Hepatocyte (in vitro differentiated cells): ENCODE measurements at regions not wholly inside any gene's neighbourhood (a gene's known extent, or its start where the extent isn't known, plus 50 kb on each side); places are given as distances from the start of the nearest gene placed in this dataset.

Source experiments
- DNase-seq: peaks from one replicate; pipeline ENCODE4 v3.0.0-alpha.2; 2016; ENCODE audit warnings: low spot score
- H2AFZ ChIP-seq: fragments of 200-600 bp; sonication (generic); 2 replicates; pipeline ENCODE4 v1.6.0; 2016; ENCODE audit warnings: antibody characterized with exemption, mild to moderate bottlenecking
- H3K27ac ChIP-seq: fragments of 200-600 bp; sonication (generic); 2 replicates; pipeline ENCODE4 v1.5.1; 2016; ENCODE audit warnings: mild to moderate bottlenecking
- H3K27me3 ChIP-seq: fragments of 200-600 bp; sonication (generic); 2 replicates; pipeline ENCODE4 v1.6.1; 2016
- H3K36me3 ChIP-seq: fragments of 200-600 bp; sonication (generic); replicated peaks from 2 replicates; pipeline ENCODE4 v1.5.1; 2016; ENCODE audit warnings: low read depth; ENCODE audit not compliant: insufficient read depth
- H3K4me1 ChIP-seq: fragments of 200-600 bp; sonication (generic); 2 replicates; pipeline ENCODE4 v1.5.1; 2016; ENCODE audit warnings: mild to moderate bottlenecking, moderate library complexity; ENCODE audit not compliant: insufficient read depth
- H3K4me2 ChIP-seq: fragments of 200-600 bp; sonication (generic); 2 replicates; pipeline ENCODE4 v1.6.0; 2016
- H3K4me3 ChIP-seq: fragments of 200-600 bp; sonication (generic); 2 replicates; pipeline ENCODE4 v1.5.1; 2016; ENCODE audit warnings: mild to moderate bottlenecking
- H3K79me2 ChIP-seq: fragments of 200-600 bp; sonication (generic); 2 replicates; pipeline ENCODE4 v1.6.0; 2017; ENCODE audit warnings: mild to moderate bottlenecking
- H3K9me2 ChIP-seq: fragments of 200-600 bp; sonication (generic); replicated peaks from 2 replicates; pipeline ENCODE4 v1.6.0; 2017; ENCODE audit warnings: mild to moderate bottlenecking; ENCODE audit not compliant: insufficient read depth
- H3K9me3 ChIP-seq: fragments of 200-600 bp; sonication (generic); 2 replicates; pipeline ENCODE4 v1.5.1; 2016; ENCODE audit warnings: low read depth, mild to moderate bottlenecking
- H4K20me1 ChIP-seq: fragments of 200-600 bp; sonication (generic); 2 replicates; pipeline ENCODE4 v1.6.0; 2016; ENCODE audit warnings: mild to moderate bottlenecking; ENCODE audit not compliant: insufficient read depth, poor library complexity, severe bottlenecking
- EZH2 ChIP-seq: fragments of 200-600 bp; sonication (generic); IDR thresholded peaks from 2 replicates; pipeline ENCODE4 v1.6.1; 2016; ENCODE audit warnings: antibody characterized with exemption, mild to moderate bottlenecking, borderline replicate concordance
- EZH2phosphoT487 ChIP-seq: fragments of 200-600 bp; sonication (generic); IDR thresholded peaks from one replicate; pipeline ENCODE4 v1.6.1; 2018; ENCODE audit warnings: antibody characterized with exemption, mild to moderate bottlenecking, low read depth, moderate library complexity; ENCODE audit not compliant: unreplicated experiment, severe bottlenecking
- WGBS: methylation state at CpG from one replicate; pipeline ENCODE4 v1.1.6; 2016; ENCODE audit warnings: low lambda C conversion rate; ENCODE audit errors: missing lambda C conversion rate; 5-methylcytosine and 5-hydroxymethylcytosine counted together
- TF ChIP-seq, protein P1 (sequence below): fragments of 200-600 bp; sonication (generic); IDR thresholded peaks from 2 replicates; pipeline ENCODE4 v1.5.1; 2016; ENCODE audit warnings: antibody characterized with exemption, mild to moderate bottlenecking; ENCODE audit not compliant: poor library complexity

GRCh38 chr3:174466471-174467054 lies 392.6 kb upstream of the NAALADL2 start:
- DNase-seq = no peak
- Histone ChIP-seq H3K79me2 (no peaks in the 10 kb centered on the region), H3K27ac (no peak overlapping the region), H3K9me3 (no peaks in the 10 kb centered on the region), H3K36me3 (no peaks in the 10 kb centered on the region), H3K4me1 (no peaks in the 10 kb centered on the region), H3K27me3 (no peaks in the 10 kb centered on the region), H4K20me1 (no peaks in the 10 kb centered on the region), H3K9me2 (no peaks in the 10 kb centered on the region), H3K4me2 (no peak overlapping the region), H3K4me3 (no peak overlapping the region), H2AFZ (no peak overlapping the region)
- WGBS = 56% methylated on average over 4 of the region's 4 CpGs
- no peak for TF ChIP-seq EZH2
- no peak for TF ChIP-seq EZH2phosphoT487
- TF ChIP-seq, protein P1, sequence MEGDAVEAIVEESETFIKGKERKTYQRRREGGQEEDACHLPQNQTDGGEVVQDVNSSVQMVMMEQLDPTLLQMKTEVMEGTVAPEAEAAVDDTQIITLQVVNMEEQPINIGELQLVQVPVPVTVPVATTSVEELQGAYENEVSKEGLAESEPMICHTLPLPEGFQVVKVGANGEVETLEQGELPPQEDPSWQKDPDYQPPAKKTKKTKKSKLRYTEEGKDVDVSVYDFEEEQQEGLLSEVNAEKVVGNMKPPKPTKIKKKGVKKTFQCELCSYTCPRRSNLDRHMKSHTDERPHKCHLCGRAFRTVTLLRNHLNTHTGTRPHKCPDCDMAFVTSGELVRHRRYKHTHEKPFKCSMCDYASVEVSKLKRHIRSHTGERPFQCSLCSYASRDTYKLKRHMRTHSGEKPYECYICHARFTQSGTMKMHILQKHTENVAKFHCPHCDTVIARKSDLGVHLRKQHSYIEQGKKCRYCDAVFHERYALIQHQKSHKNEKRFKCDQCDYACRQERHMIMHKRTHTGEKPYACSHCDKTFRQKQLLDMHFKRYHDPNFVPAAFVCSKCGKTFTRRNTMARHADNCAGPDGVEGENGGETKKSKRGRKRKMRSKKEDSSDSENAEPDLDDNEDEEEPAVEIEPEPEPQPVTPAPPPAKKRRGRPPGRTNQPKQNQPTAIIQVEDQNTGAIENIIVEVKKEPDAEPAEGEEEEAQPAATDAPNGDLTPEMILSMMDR = no peak

GRCh38 chr3:174477491-174477890 lies 381.6 kb upstream of the NAALADL2 start:
- no peak overlapping the region for H3K4me3 ChIP-seq
- H3K9me3 ChIP-seq = no peaks in the 10 kb centered on the region
- TF ChIP-seq, protein P1 = no peak
- TF ChIP-seq EZH2phosphoT487 (no peak), EZH2 (no peak)
- no peaks in the 10 kb centered on the region for H4K20me1 ChIP-seq
- 84% methylated on average over 1 of the region's 1 CpG for WGBS
- no peaks in the 10 kb centered on the region for H3K4me1 ChIP-seq
- no peaks in the 10 kb centered on the region for H3K9me2 ChIP-seq
- H3K27me3 ChIP-seq = no peaks in the 10 kb centered on the region
- no peaks in the 10 kb centered on the region for H3K79me2 ChIP-seq
- DNase-seq = no peak
- no peak overlapping the region for H2AFZ ChIP-seq
- H3K36me3 ChIP-seq = no peaks in the 10 kb centered on the region
- H3K4me2 ChIP-seq = no peak overlapping the region
- H3K27ac ChIP-seq = no peak overlapping the region

- H3K9me2 ChIP-seq = no peaks in the 10 kb centered on the region
- no peaks in the 10 kb centered on the region for H4K20me1 ChIP-seq
- H3K27me3 ChIP-seq = no peaks in the 10 kb centered on the region
- no peak overlapping the region for H3K4me3 ChIP-seq
- no peaks in the 10 kb centered on the region for H3K79me2 ChIP-seq
- 81% methylated on average over 2 of the region's 2 CpGs for WGBS
- H3K4me2 ChIP-seq = no peak overlapping the region
- TF ChIP-seq EZH2 (no peak), EZH2phosphoT487 (no peak)
- TF ChIP-seq, protein P1 = no peak
- no peaks in the 10 kb centered on the region for H3K4me1 ChIP-seq
- DNase-seq = no peak
- no peaks in the 10 kb centered on the region for H3K9me3 ChIP-seq
- H3K27ac ChIP-seq = no peak overlapping the region
- no peak overlapping the region for H2AFZ ChIP-seq
- no peaks in the 10 kb centered on the region for H3K36me3 ChIP-seq
Measured at GRCh38 chr3:174480767-174481166, 378.4 kb upstream of the NAALADL2 start.
